ENCODE measurements at regions not wholly inside any gene's neighbourhood (a gene's known extent, or its start where the extent isn't known, plus 50 kb on each side); places are given as distances from the start of the nearest gene placed in this dataset.

DNA sequence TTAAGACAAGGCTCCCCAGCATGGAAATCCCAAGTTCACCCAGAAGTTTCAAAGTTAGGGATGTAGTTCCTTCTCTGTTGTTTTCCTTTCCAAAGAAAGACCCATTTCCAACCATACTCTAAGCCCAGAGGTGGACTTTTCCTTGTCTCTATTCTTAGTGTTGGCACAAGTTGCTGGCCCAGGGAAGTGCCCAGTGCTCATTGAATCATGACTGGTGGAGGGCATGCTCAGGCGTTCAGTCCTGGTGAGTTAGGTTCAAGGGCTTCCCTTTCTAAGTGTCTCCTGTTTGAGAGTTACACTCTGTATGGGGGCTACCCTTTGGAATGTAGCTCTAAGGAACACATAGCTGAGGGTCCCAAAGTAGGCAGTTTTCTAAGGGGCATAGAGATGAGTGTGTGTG is 389.5 kb downstream of the KCNRG start:
- TF ChIP-seq POLR2A (IDR thresholded peaks at IDR 0.05) = no peak
- TF ChIP-seq, protein P1, sequence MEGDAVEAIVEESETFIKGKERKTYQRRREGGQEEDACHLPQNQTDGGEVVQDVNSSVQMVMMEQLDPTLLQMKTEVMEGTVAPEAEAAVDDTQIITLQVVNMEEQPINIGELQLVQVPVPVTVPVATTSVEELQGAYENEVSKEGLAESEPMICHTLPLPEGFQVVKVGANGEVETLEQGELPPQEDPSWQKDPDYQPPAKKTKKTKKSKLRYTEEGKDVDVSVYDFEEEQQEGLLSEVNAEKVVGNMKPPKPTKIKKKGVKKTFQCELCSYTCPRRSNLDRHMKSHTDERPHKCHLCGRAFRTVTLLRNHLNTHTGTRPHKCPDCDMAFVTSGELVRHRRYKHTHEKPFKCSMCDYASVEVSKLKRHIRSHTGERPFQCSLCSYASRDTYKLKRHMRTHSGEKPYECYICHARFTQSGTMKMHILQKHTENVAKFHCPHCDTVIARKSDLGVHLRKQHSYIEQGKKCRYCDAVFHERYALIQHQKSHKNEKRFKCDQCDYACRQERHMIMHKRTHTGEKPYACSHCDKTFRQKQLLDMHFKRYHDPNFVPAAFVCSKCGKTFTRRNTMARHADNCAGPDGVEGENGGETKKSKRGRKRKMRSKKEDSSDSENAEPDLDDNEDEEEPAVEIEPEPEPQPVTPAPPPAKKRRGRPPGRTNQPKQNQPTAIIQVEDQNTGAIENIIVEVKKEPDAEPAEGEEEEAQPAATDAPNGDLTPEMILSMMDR (IDR thresholded peaks at IDR 0.05) = no peak
- WGBS, 2 donors = 86 to 90% methylated on average over 1 of the region's 1 CpG

DNA sequence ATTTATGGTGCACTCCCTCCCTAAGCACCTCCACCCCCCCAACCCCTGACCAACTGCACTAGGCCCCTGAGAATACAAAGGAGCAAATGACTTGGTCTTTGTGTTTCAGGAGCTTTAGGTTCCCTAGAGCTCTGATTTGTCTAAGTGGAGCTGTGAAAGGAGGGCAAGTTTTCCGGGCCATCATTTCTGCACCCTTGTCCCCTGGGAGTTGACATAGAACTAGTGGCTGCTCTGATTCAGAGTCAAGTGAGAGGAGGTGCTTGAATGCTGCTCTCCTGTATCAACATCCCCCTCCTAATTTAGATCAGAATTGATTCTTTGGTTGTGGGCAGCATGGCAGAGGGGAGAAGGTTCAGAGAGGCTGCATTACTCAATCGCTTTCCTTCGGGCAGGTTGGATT is 391.6 kb downstream of the KCNRG start:
- TF ChIP-seq, protein P1 (IDR thresholded peaks at IDR 0.05) = no peak
- TF ChIP-seq POLR2A (IDR thresholded peaks at IDR 0.05) = no peak
- 84 to 93% methylated on average over 3 of the region's 3 CpGs for WGBS, 2 donors
- intact Hi-C loops (cut with DNase I; ENCODE audit: low total_unique reads) = no loop called here
- H3K4me3 ChIP-seq (ENCODE audit: low read depth, poor library complexity, severe bottlenecking) = no peak overlapping the region
- DNase-seq (ENCODE audit: low spot score in 2 of 2) = no peak

More for the DNA sequence above, 389.5 kb downstream of the KCNRG start:
- no peak overlapping the region for H3K4me3 ChIP-seq (ENCODE audit: low read depth, poor library complexity, severe bottlenecking)
- no peak for DNase-seq (ENCODE audit: low spot score in 2 of 2)
- intact Hi-C loops (cut with DNase I; ENCODE audit: low total_unique reads) = no loop called here

DNA sequence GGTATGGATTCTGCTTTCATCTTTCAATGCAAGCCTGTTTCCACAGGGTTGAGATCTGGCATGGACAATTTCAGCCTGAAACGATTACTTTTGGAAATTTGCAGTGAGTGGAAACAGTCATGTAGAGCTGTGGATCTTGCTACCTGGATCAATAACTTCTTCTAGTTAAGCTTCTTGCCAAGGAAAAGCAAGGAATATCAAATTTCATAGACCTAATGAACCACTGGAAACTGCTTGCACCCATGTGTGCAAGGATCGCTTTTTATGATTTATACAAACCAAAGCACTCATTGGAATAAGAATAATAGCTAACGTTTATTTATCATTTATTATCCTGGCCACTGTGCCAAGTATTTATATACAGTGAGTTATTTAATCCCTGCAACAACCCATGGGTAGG is 392.8 kb downstream of the KCNRG start:
- 58 to 69% methylated on average over 3 of the region's 3 CpGs for WGBS, 2 donors
- intact Hi-C loops (cut with DNase I; ENCODE audit: low total_unique reads) = no loop called here
- DNase-seq (ENCODE audit: low spot score in 2 of 2) = no peak
- no peak for TF ChIP-seq POLR2A (IDR thresholded peaks at IDR 0.05)
- TF ChIP-seq, protein P1 (IDR thresholded peaks at IDR 0.05) = no peak
- H3K4me3 ChIP-seq (ENCODE audit: low read depth, poor library complexity, severe bottlenecking) = no peak overlapping the region

DNA sequence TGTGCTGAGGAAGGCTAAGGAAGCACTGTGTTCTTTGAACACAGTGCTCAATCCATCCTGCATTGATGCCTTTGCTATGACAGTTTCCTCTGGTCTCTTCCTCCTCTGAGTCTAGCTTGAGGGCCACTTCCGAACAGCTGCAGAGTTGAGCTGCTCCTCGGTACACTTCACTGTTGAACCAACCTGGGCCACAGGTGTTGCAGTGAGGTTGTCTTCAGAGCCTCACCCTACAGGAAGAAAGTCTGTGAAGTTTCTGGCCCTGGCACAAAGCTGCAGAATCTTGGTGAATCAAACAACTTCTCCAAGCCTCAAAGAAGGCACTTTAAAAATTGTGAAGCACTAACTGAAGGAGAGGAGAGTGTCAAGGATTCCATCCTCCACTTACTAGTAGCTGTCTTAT is 394.0 kb downstream of the KCNRG start:
- TF ChIP-seq POLR2A (IDR thresholded peaks at IDR 0.05) = no peak
- TF ChIP-seq, protein P1 (IDR thresholded peaks at IDR 0.05) = no peak
- no peak for DNase-seq (ENCODE audit: low spot score in 2 of 2)
- 95 to 97% methylated on average over 2 of the region's 2 CpGs for WGBS, 2 donors
- intact Hi-C loops (cut with DNase I; ENCODE audit: low total_unique reads) = no loop called here
- H3K4me3 ChIP-seq (ENCODE audit: low read depth, poor library complexity, severe bottlenecking) = no peak overlapping the region

DNA sequence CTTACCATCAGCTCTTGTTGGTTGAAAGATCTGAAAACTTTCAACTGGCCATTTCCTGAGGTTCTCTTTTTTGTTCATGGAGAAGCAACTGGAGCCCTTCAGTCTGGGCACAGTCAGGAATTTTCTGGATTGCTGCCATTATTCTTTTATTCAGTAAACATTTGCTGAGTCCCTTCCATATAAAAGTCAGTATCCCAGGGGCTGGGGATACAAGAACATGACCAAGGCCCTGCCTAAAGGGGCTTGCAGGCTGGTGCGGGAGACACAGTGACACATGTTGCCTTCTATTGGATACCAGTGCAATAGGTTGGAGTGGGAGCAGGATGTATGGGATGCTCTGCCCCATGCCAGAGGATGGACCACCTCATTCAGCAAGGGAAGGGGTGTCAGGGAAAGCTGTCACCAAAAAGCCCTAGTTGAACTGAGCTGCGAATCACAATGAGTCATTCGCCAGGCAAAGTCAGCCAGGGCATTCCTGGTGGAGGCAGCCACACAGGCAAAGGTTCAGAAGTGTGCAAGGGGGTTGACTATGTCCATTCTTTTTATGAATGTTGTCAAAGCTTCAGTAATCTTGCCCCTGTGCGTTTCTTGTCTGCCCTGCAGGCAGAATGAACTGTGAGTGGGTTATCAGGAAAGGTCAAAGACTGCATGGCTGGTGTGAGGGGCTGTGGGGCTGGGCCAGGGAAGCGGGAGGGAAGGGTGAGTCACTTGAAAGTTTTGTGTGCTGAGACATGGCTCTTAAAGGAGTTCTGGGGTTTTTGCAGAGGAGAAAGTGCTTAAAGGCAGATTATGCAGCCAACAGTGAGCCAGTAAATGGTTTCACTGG is 395.9 kb downstream of the KCNRG start:
- no peak overlapping the region for H3K4me3 ChIP-seq (ENCODE audit: low read depth, poor library complexity, severe bottlenecking)
- no peak for DNase-seq (ENCODE audit: low spot score in 2 of 2)
- intact Hi-C loops (cut with DNase I; ENCODE audit: low total_unique reads) = no loop called here
- 54 to 62% methylated on average over 5 of the region's 5 CpGs for WGBS, 2 donors
- no peak for TF ChIP-seq POLR2A (IDR thresholded peaks at IDR 0.05)
- TF ChIP-seq, protein P1 (IDR thresholded peaks at IDR 0.05) = no peak

Measured in lower leg skin (tissue), 4 donors.